ENCODE measurements at regions not wholly inside any gene's neighbourhood (a gene's known extent, or its start where the extent isn't known, plus 50 kb on each side); places are given as distances from the start of the nearest gene placed in this dataset.

DNA sequence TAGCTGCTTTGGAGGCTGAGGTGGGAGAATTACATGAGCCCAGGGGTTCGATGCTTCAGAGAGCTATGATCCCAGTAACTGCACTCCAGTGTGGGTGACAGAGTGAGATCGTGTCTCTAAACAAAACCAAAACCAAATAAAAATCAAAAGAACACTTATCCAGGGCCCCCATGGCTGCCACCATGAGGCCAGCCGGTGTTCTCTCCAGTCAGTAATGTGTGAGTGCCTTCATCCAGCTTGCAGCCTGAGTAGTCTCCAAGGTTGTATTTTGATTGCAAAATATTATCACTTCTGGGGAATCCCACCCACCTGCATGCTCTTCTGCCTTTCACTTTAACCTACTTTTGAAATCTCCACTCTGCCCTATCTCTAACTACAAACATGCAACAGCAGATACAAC lies 221.0 kb upstream of the WSB1 start:
- TF ChIP-seq, protein P1, sequence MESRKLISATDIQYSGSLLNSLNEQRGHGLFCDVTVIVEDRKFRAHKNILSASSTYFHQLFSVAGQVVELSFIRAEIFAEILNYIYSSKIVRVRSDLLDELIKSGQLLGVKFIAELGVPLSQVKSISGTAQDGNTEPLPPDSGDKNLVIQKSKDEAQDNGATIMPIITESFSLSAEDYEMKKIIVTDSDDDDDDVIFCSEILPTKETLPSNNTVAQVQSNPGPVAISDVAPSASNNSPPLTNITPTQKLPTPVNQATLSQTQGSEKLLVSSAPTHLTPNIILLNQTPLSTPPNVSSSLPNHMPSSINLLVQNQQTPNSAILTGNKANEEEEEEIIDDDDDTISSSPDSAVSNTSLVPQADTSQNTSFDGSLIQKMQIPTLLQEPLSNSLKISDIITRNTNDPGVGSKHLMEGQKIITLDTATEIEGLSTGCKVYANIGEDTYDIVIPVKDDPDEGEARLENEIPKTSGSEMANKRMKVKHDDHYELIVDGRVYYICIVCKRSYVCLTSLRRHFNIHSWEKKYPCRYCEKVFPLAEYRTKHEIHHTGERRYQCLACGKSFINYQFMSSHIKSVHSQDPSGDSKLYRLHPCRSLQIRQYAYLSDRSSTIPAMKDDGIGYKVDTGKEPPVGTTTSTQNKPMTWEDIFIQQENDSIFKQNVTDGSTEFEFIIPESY (IDR thresholded peaks at IDR 0.05): no peak
- TF ChIP-seq HNF4G (IDR thresholded peaks at IDR 0.05): no peak
- no peak for TF ChIP-seq RAD21 (IDR thresholded peaks at IDR 0.05)
- TF ChIP-seq FOXA2 (IDR thresholded peaks at IDR 0.05): no peak
- TF ChIP-seq, protein P2, sequence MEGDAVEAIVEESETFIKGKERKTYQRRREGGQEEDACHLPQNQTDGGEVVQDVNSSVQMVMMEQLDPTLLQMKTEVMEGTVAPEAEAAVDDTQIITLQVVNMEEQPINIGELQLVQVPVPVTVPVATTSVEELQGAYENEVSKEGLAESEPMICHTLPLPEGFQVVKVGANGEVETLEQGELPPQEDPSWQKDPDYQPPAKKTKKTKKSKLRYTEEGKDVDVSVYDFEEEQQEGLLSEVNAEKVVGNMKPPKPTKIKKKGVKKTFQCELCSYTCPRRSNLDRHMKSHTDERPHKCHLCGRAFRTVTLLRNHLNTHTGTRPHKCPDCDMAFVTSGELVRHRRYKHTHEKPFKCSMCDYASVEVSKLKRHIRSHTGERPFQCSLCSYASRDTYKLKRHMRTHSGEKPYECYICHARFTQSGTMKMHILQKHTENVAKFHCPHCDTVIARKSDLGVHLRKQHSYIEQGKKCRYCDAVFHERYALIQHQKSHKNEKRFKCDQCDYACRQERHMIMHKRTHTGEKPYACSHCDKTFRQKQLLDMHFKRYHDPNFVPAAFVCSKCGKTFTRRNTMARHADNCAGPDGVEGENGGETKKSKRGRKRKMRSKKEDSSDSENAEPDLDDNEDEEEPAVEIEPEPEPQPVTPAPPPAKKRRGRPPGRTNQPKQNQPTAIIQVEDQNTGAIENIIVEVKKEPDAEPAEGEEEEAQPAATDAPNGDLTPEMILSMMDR (IDR thresholded peaks at IDR 0.05; ENCODE audit: low read depth, low read length, missing input control): no peak
- no peak for TF ChIP-seq EGR1 (IDR thresholded peaks at IDR 0.05; ENCODE audit: low read depth in 2 of 2)
- WGBS: 52% methylated on average over 3 of the region's 3 CpGs
- DNase-seq (ENCODE audit: low spot score): no peak
- H3K9me3 ChIP-seq (ENCODE audit: control insufficient read depth in 4 of 4, low read length in 3 of 4): peaks cover 0 to 4% (median 0%) of the 10 kb centered on the region in 4 donors
- H3K27me3 ChIP-seq (ENCODE audit: control insufficient read depth in 4 of 4, insufficient read depth in 4 of 4, low read length in 3 of 4): peaks cover 0 to 3% (median 1%) of the 10 kb centered on the region in 4 donors
- no peak overlapping the region for H3K27ac ChIP-seq (ENCODE audit: low read depth in 1 of 2, low read length in 2 of 2)
- H3K4me1 ChIP-seq (ENCODE audit: control insufficient read depth in 4 of 4, insufficient read depth in 4 of 4, low read length in 3 of 4): no peaks in the 10 kb centered on the region
- H3K4me3 ChIP-seq (ENCODE audit: low read depth in 1 of 3, low read length in 3 of 3): no peak overlapping the region
- H3K36me3 ChIP-seq (ENCODE audit: control insufficient read depth in 4 of 4, insufficient read depth in 3 of 4, low read depth in 1 of 4, low read length in 3 of 4): no peaks in the 10 kb centered on the region
- no peak overlapping the region for H3K9ac ChIP-seq (ENCODE audit: low read depth in 1 of 2, low read length in 2 of 2)

DNA sequence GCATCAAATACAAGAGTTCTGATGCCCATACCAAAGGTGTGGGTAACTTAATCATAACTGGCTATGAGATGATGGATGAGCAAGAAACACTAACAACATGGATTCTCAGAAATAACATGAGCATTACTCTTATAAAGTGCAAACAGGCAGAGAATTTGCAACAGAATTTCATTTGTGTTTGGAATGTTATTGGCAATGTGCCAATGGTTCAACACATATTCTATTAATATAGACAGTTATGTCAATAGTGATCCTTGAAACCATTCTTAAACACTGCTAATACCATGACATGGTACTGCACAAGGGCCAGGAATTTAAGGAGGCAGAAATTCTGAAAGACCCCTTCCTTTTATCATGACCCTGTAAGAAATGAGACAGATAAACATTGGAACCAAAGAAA lies 217.1 kb upstream of the WSB1 start:
- TF ChIP-seq, protein P2 (IDR thresholded peaks at IDR 0.05; ENCODE audit: low read depth, low read length, missing input control): no peak
- TF ChIP-seq NR2F2 (IDR thresholded peaks at IDR 0.05) (no peak), JUND (IDR thresholded peaks at IDR 0.05) (no peak), GABPA (IDR thresholded peaks at IDR 0.05 in 1 of 2, conservative IDR thresholded peaks at IDR 0.05 in 1 of 2) (no peak), TAF1 (conservative IDR thresholded peaks at IDR 0.05) (no peak), RXRA (IDR thresholded peaks at IDR 0.05) (no peak), RAD21 (IDR thresholded peaks at IDR 0.05) (no peak), HNF4A (conservative IDR thresholded peaks at IDR 0.05) (no peak), SP1 (IDR thresholded peaks at IDR 0.05) (no peak), YY1 (IDR thresholded peaks at IDR 0.05) (no peak), FOXA1 (IDR thresholded peaks at IDR 0.05) (no peak), EGR1 (IDR thresholded peaks at IDR 0.05; ENCODE audit: low read depth in 2 of 2) (no peak), FOXA2 (IDR thresholded peaks at IDR 0.05) (no peak), HNF4G (IDR thresholded peaks at IDR 0.05) (no peak)
- TF ChIP-seq, protein P3, sequence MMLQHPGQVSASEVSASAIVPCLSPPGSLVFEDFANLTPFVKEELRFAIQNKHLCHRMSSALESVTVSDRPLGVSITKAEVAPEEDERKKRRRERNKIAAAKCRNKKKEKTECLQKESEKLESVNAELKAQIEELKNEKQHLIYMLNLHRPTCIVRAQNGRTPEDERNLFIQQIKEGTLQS (IDR thresholded peaks at IDR 0.05): no peak
- TF ChIP-seq, protein P1 (IDR thresholded peaks at IDR 0.05): no peak
- TF ChIP-seq, protein P4, sequence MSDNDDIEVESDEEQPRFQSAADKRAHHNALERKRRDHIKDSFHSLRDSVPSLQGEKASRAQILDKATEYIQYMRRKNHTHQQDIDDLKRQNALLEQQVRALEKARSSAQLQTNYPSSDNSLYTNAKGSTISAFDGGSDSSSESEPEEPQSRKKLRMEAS (IDR thresholded peaks at IDR 0.05): no peak
- H3K27me3 ChIP-seq (ENCODE audit: control insufficient read depth in 4 of 4, insufficient read depth in 4 of 4, low read length in 3 of 4): peaks cover 0 to 3% (median 1%) of the 10 kb centered on the region in 4 donors

More for the DNA sequence above, 217.1 kb upstream of the WSB1 start:
- Histone ChIP-seq H3K27ac (ENCODE audit: low read depth in 1 of 2, low read length in 2 of 2) (no peak overlapping the region), H3K36me3 (ENCODE audit: control insufficient read depth in 4 of 4, insufficient read depth in 3 of 4, low read depth in 1 of 4, low read length in 3 of 4) (no peaks in the 10 kb centered on the region), H3K4me3 (ENCODE audit: low read depth in 1 of 3, low read length in 3 of 3) (no peak overlapping the region), H3K4me1 (ENCODE audit: control insufficient read depth in 4 of 4, insufficient read depth in 4 of 4, low read length in 3 of 4) (no peaks in the 10 kb centered on the region), H3K9me3 (ENCODE audit: control insufficient read depth in 4 of 4, low read length in 3 of 4) (no peaks in the 10 kb centered on the region), H3K9ac (ENCODE audit: low read depth in 1 of 2, low read length in 2 of 2) (no peak overlapping the region)
- DNase-seq (ENCODE audit: low spot score): no peak

All from liver (tissue), 8 donors.